ENCODE measurements at regions not wholly inside any gene's neighbourhood (a gene's known extent, or its start where the extent isn't known, plus 50 kb on each side); places are given as distances from the start of the nearest gene placed in this dataset.

- H3K9me3 Mint-ChIP-seq, result peaks cover 4% of the 10 kb centered on the region
- no peak overlapping the region for H3K4me3 Mint-ChIP-seq
- H3K27me3 Mint-ChIP-seq, result no peaks in the 10 kb centered on the region
- no peaks in the 10 kb centered on the region for H3K36me3 Mint-ChIP-seq (ENCODE audit: low read depth)
- ChIA-PET POLR2A (no interaction called here), CTCF (no interaction called here)
- no peak for ATAC-seq
- no peak for TF ChIP-seq CTCF (IDR thresholded peaks at IDR 0.05)
- H3K4me1 Mint-ChIP-seq (ENCODE audit: low read depth), result no peaks in the 10 kb centered on the region
- no peak overlapping the region for H3K27ac Mint-ChIP-seq
- DNase-seq, result no peak
- intact Hi-C loops (cut with micrococcal nuclease), result no loop called here
These were observed 480.6 kb downstream of the IPMK start for GRCh38 chr10:57786850-57787750.

GRCh38 chr10:57786331-57786730 lies 481.4 kb downstream of the IPMK start:
- Mint-ChIP-seq H3K9me3 (peaks cover 8% of the 10 kb centered on the region), H3K27me3 (no peaks in the 10 kb centered on the region), H3K4me3 (no peak overlapping the region), H3K36me3 (ENCODE audit: low read depth) (no peaks in the 10 kb centered on the region), H3K4me1 (ENCODE audit: low read depth) (no peaks in the 10 kb centered on the region), H3K27ac (no peak overlapping the region)
- no peak for TF ChIP-seq CTCF (IDR thresholded peaks at IDR 0.05)
- ATAC-seq (no peak), DNase-seq (no peak)
- intact Hi-C loops (cut with micrococcal nuclease), result no loop called here
- ChIA-PET CTCF (no interaction called here), POLR2A (no interaction called here)

- ChIA-PET CTCF (no interaction called here), POLR2A (no interaction called here)
- intact Hi-C loops (cut with micrococcal nuclease), result no loop called here
- DNase-seq (no peak), ATAC-seq (no peak)
- Mint-ChIP-seq H3K27ac (no peak overlapping the region), H3K4me3 (no peak overlapping the region), H3K36me3 (ENCODE audit: low read depth) (no peaks in the 10 kb centered on the region), H3K9me3 (peaks cover 9% of the 10 kb centered on the region), H3K27me3 (no peaks in the 10 kb centered on the region), H3K4me1 (ENCODE audit: low read depth) (no peaks in the 10 kb centered on the region)
- no peak for TF ChIP-seq CTCF (IDR thresholded peaks at IDR 0.05)
These were observed 482.1 kb downstream of the IPMK start for GRCh38 chr10:57785546-57785945.

- intact Hi-C loops (cut with micrococcal nuclease), result no loop called here
- ATAC-seq, result no peak
- no peaks in the 10 kb centered on the region for H3K27me3 Mint-ChIP-seq
- H3K27ac Mint-ChIP-seq, result no peak overlapping the region
- no peak for TF ChIP-seq CTCF (IDR thresholded peaks at IDR 0.05)
- ChIA-PET POLR2A (no interaction called here), CTCF (no interaction called here)
- no peaks in the 10 kb centered on the region for H3K4me1 Mint-ChIP-seq (ENCODE audit: low read depth)
- DNase-seq, result no peak
- peaks cover 9% of the 10 kb centered on the region for H3K9me3 Mint-ChIP-seq
- no peaks in the 10 kb centered on the region for H3K36me3 Mint-ChIP-seq (ENCODE audit: low read depth)
- no peak overlapping the region for H3K4me3 Mint-ChIP-seq
These were observed 482.6 kb downstream of the IPMK start for GRCh38 chr10:57785068-57785467.

GRCh38 chr10:57776688-57777432 lies 490.8 kb downstream of the IPMK start:
- TF ChIP-seq CTCF (IDR thresholded peaks at IDR 0.05), result no peak
- ATAC-seq (no peak), DNase-seq (no peak)
- Mint-ChIP-seq H3K36me3 (ENCODE audit: low read depth) (no peaks in the 10 kb centered on the region), H3K4me3 (no peak overlapping the region), H3K27ac (no peak overlapping the region), H3K27me3 (no peaks in the 10 kb centered on the region), H3K4me1 (ENCODE audit: low read depth) (no peaks in the 10 kb centered on the region), H3K9me3 (peaks cover 13% of the 10 kb centered on the region)
- CTCF ChIA-PET, result no interaction called here
- POLR2A ChIA-PET, result no interaction called here
- intact Hi-C loops (cut with micrococcal nuclease), result no loop called here

Measured in activated CD8-positive, alpha-beta T cell treated with anti-CD3 and anti-CD28 coated beads for 36 hours (primary cell).